Activated CD4-positive, alpha-beta T cell treated with anti-CD3 and anti-CD28 coated beads, Interleukin-2, amount 50 U/mL, for 16 hours (primary cell): ENCODE measurements at regions not wholly inside any gene's neighbourhood (a gene's known extent, or its start where the extent isn't known, plus 50 kb on each side); places are given as distances from the start of the nearest gene placed in this dataset.

Source experiments
- DNase-seq: peaks from one replicate; pipeline ENCODE4 v3.0.0-alpha.2; 2020

GRCh38 chr16:77555791-77556190 lies 121.0 kb upstream of the ADAMTS18 start:
- no peak for DNase-seq

- DNase-seq, result no peak
These were observed 121.5 kb upstream of the ADAMTS18 start for GRCh38 chr16:77556201-77556873.

- DNase-seq, result no peak
These were observed 122.6 kb upstream of the ADAMTS18 start for GRCh38 chr16:77557385-77557784.

DNA sequence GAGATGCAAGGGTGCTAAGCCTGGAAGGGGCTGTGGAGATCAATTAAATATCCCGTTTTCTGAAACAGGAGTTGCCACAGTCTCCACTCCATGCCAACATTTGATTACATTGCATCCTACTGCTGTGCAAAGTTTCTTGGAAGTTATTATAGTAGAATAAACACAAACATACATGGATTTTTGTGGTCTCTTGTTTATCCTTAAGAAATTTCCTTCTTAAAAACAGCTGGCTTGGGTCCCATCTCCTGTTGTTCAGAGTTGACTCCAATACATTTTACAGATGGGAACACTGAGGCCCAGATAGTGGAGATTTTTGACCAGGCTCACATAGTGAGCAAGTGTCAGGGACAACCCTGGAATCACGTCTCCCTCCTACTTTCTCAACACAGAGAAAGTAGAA lies 124.0 kb upstream of the ADAMTS18 start:
- no peak for DNase-seq

- no peak for DNase-seq
These were observed 127.7 kb upstream of the ADAMTS18 start for GRCh38 chr16:77562497-77562896.

DNA sequence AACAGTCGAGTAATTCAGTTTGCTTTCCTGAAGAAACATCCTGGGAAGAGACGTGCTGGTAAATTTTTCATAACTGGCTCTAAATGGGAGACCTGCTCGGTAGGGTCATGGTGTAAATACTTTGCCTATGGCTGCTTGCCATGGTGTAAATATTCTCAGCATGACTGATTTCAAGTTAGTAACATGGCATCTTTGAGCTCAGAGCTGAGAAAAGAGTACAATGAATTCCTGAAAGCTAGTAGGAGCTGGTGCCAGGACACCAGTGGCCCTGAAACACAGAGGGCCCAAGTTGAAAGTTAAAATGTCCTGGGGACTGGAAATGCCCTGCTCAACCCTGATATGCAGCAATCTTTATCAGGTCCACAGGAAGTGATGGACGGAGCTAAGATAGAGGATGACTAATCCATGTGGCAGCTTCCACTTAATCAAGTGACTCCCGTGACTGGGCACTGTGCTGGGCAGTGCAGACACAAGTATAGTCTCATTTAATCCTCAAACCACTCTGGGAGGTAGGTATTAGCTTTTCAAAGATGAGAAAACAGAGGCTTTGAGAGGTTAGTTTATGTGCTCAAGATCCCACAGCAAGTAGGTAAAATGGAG lies 130.1 kb upstream of the ADAMTS18 start:
- no peak for DNase-seq

GRCh38 chr16:77569406-77569805 lies 134.6 kb upstream of the ADAMTS18 start:
- DNase-seq, result no peak

- DNase-seq, result no peak
These were observed 135.7 kb upstream of the ADAMTS18 start for GRCh38 chr16:77570574-77570973.

DNA sequence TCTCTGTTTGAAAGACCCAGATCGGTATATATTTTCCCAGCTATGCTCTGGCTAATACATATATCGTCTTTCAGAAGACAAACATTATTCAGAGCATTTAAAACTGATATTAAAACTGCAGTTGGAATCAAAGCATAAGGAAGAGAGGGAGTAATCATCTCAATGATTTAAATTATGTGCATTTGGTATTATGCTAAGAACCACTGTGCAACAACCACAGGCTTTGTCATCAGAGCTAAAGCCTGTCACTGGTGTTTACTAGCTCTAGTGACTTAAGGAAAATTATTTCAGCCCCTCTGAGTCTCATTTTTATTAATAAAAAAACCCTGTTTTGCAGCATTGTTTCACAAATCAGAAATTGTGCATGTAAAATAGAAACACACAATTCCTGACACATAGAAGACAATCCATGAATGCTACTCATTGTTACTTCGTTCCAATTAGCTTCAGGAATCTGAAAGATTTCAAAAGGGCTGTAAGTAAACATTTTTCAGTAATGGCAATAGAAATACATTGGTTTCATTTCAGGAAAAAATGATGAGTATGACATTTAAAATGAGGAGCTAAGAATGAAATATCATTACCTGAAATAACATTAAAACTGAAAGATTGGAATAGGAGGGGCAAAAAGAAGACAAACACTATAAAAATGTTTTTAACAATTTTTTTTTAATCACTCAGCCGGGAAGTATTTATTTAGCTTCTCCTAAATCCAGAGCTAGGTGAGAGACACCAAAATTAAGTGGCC lies 136.5 kb upstream of the ADAMTS18 start:
- no peak for DNase-seq

- DNase-seq, result no peak
These were observed 140.2 kb upstream of the ADAMTS18 start for GRCh38 chr16:77574867-77575624.

DNA sequence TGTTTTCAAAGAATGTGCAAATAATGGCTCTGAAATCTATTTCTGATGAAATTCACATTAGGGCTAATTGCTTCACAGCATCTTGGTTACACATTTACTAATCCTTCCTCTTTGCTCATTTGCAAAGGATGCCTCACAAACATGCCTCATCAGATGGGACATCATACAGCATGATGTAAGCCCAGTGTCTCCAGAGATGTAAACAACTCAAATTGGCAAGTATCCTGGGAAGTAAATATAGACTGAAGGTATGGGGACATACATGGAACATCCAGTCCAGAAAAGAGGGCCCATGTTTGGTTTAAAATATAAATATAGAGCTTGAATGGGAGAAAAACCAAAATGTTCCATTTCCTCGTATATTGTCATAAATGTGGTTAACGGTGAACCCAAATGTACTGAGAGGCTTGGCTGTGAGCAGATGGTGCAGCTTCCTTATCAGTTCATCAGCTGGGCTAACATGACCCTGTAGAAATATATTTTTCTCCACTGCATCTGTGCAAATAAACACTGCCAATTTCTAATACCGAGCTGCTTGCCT lies 142.9 kb upstream of the NUDT7 start:
- no peak for DNase-seq

- no peak for DNase-seq
These were observed 140.6 kb upstream of the NUDT7 start for GRCh38 chr16:77581706-77582105.

DNA sequence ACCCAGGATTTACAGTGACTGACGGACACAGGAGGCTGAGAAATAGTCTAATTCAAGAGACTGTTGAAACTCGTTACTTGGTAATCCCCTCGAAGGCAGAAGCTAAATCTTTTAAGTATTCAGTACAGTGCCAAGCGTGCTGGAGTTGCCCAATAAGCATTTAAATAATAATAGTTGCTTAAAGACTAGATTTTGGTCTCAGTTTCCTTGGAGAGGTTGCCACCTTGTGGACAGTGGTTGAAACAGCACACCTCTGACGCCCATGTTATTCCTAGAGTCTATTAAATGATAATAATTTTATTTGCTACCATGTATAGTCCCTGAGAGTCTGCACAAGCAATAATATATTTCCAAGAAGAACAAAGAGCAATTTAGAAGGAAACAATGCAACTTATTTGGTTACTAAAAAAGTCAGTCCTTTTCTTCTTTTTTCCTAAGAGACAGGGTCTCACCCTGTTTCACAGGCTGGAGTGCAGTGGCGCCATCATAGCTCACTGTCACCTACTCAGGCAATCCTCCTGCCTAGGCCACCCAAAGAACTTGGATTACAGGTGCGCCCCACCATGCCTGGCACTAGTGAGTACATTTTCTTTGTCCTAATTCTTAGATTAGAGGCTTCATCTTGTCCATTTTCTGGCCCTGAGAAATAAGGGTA lies 138.0 kb upstream of the NUDT7 start:
- DNase-seq, result peak; percentile 55

DNA sequence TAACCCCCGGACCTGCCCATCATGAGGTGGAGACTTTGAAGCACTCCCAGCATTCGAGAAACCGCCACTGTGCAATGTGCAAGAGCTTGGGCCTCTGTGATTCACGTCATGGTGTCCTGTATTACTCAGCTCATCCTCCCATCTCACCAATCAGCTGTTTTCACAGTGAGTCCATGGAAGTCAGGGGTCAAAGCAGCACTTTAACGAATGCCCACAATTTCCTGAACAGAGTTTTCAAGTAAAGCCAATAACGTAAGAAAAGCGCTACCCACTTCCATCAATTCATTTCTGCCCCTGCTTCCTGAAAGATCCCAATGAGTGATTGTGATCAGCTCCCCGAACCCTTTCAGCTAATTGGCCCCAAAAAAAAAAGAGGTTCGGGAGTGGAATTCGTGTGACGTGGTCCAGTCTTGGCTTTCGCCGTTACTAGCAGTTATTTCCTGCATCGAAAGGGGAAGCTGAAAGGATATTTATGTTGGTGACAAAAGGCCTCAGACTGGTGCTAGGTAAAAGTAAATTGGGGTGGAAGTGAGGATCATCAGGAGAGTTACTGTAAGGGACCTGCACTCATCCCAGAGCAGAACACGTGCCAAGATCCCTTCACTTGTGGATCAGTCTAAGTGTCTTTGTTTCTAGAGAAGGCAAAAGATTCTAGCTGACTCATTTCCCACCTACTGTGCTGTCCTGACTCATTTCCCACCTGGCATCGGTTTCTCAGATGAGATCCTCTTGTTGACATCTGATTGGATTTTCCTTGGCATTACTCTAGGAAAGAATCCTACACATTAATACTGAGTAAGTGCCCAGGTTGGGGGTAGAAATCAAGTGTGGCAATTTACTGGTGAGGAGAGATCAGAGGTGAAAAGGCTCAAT lies 136.7 kb upstream of the NUDT7 start:
- DNase-seq, result peak; percentile 72

DNA sequence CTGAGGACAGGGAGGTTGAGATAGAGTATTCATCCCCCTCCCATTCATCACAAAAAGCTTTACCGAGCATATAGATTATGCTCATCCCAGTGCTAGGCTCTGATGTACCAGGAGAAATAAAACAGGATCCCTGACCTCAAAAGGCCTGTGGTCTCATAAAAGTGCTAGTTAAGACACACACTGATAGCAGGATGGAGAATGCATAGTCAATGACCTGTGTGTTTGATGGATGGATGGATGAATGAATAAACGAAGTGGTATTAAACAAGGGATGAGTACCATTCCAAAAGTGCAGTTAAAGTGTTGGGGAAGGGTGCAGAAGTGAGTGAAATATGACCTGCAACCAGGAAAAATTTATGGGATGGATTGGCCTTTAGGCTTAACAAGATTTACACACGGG lies 133.9 kb upstream of the NUDT7 start:
- no peak for DNase-seq

GRCh38 chr16:77589071-77589765 lies 133.1 kb upstream of the NUDT7 start:
- DNase-seq, result no peak

DNA sequence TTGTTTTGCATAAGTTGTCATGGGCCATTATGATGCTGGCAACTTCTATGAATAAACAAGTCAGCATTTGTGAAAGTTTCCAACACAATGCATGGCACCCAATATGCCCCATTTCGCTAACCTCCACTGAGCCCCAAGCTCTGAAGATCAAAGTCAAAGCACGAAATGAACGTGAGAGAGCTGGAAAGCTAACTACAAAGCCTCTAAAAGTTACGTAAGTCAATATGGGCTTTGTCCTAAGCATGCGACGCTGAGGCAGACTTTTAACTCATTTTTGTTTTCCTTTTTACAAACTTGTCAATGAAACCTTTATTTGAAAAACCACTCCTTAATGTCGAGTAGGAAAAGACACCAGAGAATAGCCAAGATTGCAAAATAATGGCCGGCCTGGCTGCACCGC lies 131.6 kb upstream of the NUDT7 start:
- no peak for DNase-seq

GRCh38 chr16:77591347-77591746 lies 131.0 kb upstream of the NUDT7 start:
- no peak for DNase-seq

DNA sequence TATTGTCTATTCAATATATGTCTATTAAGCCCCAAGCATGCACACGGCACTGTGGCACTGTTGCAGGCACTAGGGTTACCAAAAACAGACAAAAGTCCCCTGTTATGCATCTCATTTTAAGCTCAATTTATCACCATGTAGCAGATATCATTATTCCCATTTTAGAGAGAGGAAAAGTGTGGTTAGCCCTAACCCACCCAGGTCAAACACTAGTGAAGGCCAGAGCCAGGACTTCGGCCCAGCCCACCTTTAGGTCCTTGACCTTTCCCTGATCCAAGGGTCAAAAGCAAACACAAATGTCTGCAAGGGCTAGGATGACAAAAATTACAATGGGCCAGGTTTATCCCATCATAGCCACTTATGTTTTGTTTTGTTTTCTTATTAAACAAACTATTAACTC lies 130.3 kb upstream of the NUDT7 start:
- DNase-seq, result no peak

GRCh38 chr16:77594057-77594456 lies 128.3 kb upstream of the NUDT7 start:
- no peak for DNase-seq
